ENCODE measurements at regions not wholly inside any gene's neighbourhood (a gene's known extent, or its start where the extent isn't known, plus 50 kb on each side); places are given as distances from the start of the nearest gene placed in this dataset.

- no peak for TF ChIP-seq GABPB1 (CRISPR knock-in tag; IDR thresholded peaks at IDR 0.05)
- TF ChIP-seq CTCF (IDR thresholded peaks at IDR 0.05) = no peak
- TF ChIP-seq ZNF232 (CRISPR knock-in tag; IDR thresholded peaks at IDR 0.05) = no peak
- no peak for TF ChIP-seq PREB (CRISPR knock-in tag; IDR thresholded peaks at IDR 0.05; ENCODE audit: borderline replicate concordance)
- no peak for TF ChIP-seq USF2 (CRISPR knock-in tag; IDR thresholded peaks at IDR 0.05)
- no peak for TF ChIP-seq SP1 (CRISPR knock-in tag; conservative IDR thresholded peaks at IDR 0.05)
- TF ChIP-seq TEAD1 (CRISPR knock-in tag; IDR thresholded peaks at IDR 0.05) = no peak
- no peak for TF ChIP-seq ZNF138 (CRISPR knock-in tag; conservative IDR thresholded peaks at IDR 0.05)
- TF ChIP-seq ZBTB43 (CRISPR knock-in tag; IDR thresholded peaks at IDR 0.05) = no peak
Observed at GRCh38 chr5:74969726-74970125, 82.6 kb downstream of the GCNT4 start.
